H54 (cell line): ENCODE measurements at regions not wholly inside any gene's neighbourhood (a gene's known extent, or its start where the extent isn't known, plus 50 kb on each side); places are given as distances from the start of the nearest gene placed in this dataset.
A peak's percentile ranks its signal among the peaks of the same experiment; 100 is the strongest.

ENCODE experiments used
- DNase-seq: peaks from one replicate; pipeline ENCODE4 v3.0.0; 2011; ENCODE audit warnings: low spot score, mixed read lengths; ENCODE audit not compliant: insufficient read length
- FAIRE-seq: peaks from 3 replicates; lab custom pipeline; 2011; peaks lifted over from hg19 to GRCh38; lab: Jason Lieb, UNC
- POLR2A ChIP-seq: IDR thresholded peaks from 2 replicates; pipeline ENCODE4 v1.6.1; 2011; ENCODE audit warnings: low read depth, mild to moderate bottlenecking, low read length

- DNase-seq (no peak), FAIRE-seq (no peak)
- no peak for TF ChIP-seq POLR2A
Measured at GRCh38 chr3:166127969-166128368, 290.7 kb upstream of the BCHE start.

DNA sequence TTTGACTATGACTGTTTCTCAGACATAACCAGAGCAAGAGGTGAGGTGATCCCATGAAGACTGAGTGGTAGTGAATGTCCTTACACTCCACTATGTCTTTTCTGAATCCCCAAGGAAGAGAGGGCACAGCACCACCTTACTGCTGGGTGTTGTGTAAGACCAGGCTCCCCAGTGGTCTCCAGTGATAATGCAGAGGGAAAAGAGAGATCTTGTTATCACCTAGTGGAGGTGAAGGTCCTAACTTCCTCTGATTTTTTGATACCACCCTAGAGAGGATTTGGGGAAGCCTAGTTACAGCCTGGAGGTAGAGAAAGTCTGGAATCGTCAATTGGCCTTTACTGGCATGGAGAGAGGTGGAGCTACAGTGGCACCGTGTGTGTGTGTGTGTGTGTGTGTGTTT is 288.0 kb upstream of the BCHE start:
- FAIRE-seq = no peak
- no peak for TF ChIP-seq POLR2A
- DNase-seq = no peak

DNA sequence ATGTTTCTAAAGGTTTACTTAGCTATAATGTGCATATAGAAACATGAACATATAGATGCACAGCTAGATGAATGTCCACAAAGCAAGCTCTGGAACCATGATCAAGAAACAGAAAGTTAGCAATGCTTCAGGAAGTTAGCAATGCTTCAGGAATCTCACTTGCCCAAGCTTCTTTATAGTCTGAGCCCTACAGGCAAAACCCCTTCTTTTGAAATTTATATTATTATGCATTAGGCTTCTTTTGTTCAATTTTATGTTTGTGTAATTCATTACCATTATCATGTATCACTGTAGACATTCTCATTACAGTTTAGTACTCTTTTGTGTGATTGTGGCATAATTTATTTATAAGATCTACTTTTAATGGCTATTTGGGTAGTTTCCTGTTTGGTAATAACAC is 286.4 kb upstream of the BCHE start:
- FAIRE-seq = no peak
- DNase-seq = peak; percentile 0
- no peak for TF ChIP-seq POLR2A

DNA sequence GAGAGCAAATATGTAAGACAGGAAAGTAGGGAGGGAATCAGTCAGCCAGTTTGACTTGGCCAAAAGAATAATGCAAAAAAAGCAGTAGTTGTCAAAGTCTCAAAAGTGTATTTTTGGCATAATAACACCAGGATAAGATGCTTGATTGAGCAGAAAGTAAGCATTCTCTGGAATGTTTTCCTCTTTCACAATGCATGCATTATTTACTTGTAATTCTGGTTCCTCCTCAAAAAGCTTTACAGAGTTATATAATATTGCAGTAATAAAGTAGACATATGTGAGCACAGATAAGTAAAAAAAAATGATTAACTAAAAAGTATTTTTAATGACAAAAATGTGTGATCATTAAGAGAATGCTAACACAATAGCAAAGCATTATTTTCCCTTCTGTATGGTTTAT is 285.9 kb upstream of the BCHE start:
- FAIRE-seq = no peak
- TF ChIP-seq POLR2A = no peak
- no peak for DNase-seq

DNA sequence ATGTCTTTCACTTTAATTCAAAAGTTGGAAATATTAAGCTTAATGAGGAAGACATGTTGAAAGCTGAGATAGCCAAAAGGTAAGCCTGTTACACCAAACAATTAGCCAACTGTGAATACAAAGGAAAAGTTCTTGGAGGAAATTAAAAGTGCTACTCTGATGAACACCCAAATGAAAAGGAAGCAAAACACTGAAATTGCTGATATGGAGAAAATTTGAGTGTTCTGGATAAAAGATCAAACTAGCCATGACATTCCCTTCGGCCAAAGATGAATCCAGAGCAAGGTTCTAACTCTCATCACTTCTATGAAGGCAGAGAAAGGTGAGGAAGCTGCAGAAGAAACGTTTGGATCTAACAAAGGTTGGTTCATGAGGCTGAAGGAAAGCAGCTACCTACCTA is 280.8 kb upstream of the BCHE start:
- FAIRE-seq (no peak), DNase-seq (no peak)
- TF ChIP-seq POLR2A = no peak

DNA sequence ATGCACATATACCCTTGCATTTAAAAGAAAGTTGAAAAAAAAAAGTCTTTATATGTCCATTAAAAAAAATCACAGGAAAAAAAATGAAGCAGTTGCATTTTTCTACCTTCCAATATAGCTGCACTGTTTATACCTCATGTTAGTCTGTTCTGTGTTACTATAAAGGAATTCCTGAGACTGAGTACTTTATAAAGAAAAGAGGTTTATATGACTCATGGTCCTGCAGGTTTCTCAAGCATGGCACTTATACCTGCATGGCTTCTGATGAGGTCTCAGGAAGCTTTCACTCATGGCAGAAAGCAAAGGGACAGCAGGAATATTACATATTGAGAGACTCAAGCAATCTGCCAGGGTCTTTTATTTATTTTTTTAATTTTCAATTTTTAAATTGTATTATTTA is 277.2 kb upstream of the BCHE start:
- no peak for DNase-seq
- FAIRE-seq = no peak
- no peak for TF ChIP-seq POLR2A

GRCh38 chr3:166111562-166111961 is 274.3 kb upstream of the BCHE start:
- TF ChIP-seq POLR2A = no peak
- no peak for FAIRE-seq
- no peak for DNase-seq

DNA sequence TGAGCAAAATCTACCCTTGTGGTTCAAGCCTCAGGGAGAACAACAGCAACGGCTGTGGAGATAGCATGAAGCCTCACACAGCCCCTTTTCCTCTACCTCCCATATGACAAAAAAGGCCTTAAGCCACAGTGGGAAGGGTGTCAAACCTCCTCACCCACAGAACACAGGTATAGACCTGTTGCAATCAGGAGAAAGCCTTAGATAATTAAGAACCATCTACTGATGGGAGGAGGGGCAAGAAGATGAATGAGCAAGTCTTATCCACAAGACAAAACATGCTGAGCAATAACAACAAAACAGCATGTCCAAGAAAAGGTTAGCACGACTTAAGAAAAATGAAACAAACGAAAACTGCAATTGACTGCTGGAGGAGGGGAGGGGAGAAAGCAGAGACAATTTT is 272.9 kb upstream of the BCHE start:
- FAIRE-seq (no peak), DNase-seq (no peak)
- TF ChIP-seq POLR2A = no peak

DNA sequence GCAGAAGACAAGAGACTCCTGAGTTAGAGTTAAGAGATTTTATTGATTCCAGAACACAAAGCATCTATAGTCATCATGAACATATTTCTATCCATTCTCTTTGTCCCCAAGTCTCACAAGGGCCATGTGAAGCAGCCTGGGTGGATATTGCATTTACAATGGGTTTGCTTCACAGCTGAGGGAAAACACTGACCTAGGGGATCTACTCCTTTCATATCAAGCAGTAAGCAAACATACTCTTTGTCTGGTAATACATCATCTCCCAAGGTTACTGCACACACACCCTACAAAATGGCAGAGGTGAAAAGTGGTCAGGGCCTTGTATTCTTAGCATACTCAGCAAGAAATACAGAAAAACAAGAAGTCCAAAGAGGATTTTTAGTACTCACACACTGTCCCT is 267.7 kb upstream of the BCHE start:
- FAIRE-seq (no peak), DNase-seq (no peak)
- no peak for TF ChIP-seq POLR2A

- no peak for DNase-seq
- TF ChIP-seq POLR2A = no peak
- no peak for FAIRE-seq
Measured at GRCh38 chr3:166100730-166101129, 263.5 kb upstream of the BCHE start.

DNA sequence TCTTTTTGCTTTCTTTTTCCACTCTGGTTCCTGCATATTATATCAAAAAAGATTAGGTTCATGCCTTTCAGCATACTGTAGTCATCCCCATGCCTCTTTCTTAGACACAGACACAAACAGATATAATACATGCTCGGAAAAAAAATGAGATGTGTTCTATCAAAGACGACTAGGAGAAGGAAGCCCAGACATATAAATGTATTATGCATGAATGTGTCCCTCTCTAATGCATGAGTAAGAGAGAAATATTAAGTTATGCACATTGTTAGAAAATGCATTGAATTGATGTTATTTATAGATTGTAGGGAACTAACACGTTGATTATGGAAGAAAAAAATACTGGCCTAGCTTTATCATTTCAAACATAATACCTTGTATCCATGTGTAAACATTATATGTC is 252.4 kb upstream of the BCHE start:
- no peak for DNase-seq
- no peak for TF ChIP-seq POLR2A
- FAIRE-seq = no peak

GRCh38 chr3:166085164-166085856 is 248.1 kb upstream of the BCHE start:
- DNase-seq (no peak), FAIRE-seq (no peak)
- TF ChIP-seq POLR2A = no peak

DNA sequence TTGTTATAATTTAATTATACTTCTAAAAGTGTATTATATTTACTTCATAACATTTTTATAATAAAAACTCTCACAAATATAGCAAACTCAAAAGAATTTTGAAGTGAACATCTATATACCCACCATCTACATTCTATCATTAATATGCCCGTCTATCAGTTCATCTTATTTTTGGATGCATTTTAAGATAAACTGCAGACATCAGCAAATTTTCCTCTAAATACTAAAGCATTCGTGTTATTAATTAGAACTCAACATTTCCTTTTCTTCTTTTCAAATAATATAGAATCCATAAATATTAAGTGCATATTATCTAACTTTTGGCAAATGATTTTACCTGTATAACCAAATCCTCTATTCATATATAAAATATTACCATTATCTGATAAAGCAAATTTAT is 242.9 kb upstream of the BCHE start:
- DNase-seq (no peak), FAIRE-seq (no peak)
- TF ChIP-seq POLR2A = no peak

DNA sequence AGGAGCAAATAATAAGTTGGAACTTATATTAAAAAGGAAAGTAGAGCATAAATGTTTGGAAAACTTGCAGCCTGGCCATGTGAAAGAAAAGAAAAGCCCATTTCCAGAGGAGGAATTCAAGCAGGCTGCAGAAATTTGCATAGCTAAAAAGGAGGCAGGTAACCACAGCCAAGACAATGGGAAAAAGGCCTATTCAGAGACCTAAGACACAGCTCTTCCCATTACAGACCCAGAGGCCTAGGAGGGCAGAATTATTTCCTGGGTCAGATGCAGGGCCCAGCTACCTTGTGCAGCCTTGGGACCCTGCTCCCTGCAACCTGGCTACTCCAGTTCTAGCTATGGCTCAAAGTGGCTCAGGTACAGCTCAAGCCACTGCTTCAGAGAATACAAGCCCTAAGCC is 234.6 kb upstream of the BCHE start:
- FAIRE-seq (no peak), DNase-seq (no peak)
- no peak for TF ChIP-seq POLR2A

DNA sequence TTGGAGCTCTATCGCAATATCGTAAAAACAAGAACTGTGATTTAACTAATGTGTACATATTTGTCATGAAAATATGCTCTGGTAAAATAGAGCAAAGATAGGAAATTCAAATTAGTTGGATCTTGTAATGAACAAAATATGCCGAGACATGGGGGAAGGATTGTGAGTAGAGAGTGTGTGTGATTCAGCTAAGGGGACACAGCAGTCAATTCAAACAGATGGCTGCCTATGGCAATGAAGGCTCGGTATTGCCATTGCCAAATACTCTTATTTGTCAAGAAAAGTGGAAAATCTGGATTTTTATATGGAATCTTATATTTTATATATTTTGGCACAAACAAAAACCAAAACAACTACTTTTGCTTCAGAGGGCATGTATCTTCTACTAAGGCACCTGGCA is 227.3 kb upstream of the BCHE start:
- TF ChIP-seq POLR2A = no peak
- FAIRE-seq (no peak), DNase-seq (no peak)

DNA sequence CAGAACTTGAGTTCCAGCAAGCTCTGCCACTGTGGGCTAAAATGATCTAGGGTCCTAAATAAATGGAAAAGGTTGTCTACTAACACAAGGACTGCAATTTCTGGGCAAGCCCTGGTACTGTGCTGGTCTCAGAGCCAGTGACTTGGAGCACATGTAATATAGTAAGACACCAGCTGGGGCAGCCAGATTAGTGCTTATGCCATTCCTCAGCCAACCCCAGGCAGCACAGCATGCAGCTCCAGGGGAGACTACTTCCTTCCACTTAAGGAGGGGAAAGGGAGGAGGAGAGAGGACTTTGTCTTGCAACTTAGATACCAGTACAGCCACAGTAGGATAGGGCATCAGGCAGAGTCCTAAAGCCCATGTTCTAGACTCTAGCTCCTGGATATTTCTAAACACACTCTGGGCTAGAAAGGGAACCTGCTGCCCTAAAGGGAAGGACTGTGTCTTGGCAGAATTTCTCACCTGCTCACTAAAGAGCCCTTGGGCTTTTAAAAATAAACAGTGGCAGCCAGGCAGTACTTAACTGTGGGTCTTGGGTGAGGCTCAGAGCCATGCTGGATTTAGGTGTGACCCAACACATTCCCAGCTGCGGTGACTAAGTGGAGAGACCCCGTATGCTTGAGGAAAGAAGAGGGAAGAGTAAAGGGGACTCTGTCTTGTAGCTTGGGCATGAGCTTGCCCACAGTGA is 223.7 kb upstream of the BCHE start:
- FAIRE-seq (no peak), DNase-seq (no peak)
- TF ChIP-seq POLR2A = no peak
